GM21576 (cell line): ENCODE measurements at regions not wholly inside any gene's neighbourhood (a gene's known extent, or its start where the extent isn't known, plus 50 kb on each side); places are given as distances from the start of the nearest gene placed in this dataset.
"Not testable (repeated sequence)": the region's sequence is repeated elsewhere in the genome, so short reads cannot be mapped to it uniquely, and the experiment has no call there.

ENCODE experiments used
- ATAC-seq: cut with Tn5 transposase; IDR thresholded peaks from one replicate; pipeline ENCODE4 v1.9.1; 2021; ENCODE audit warnings: mild to moderate bottlenecking, moderate library complexity; ENCODE audit not compliant: unreplicated experiment

DNA sequence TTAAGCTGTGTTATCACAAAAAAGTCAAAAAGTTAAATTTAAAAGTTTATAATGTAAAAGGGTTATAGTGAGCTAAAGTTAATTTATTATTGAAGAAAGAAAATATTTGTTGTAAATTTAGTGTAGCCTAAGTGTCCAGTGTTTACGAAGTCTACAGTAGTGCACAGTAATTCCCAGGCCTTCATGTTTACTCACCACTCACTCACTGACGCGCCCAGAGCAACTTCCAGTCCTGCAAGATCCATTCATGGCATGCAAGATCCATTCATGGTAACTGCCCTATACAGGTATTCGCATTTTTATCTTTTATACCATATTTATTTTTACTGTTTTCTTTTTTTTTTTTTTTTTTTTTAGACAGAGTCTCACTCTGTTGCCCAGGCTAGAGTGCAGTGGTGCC is 69.5 kb downstream of the TPRA1 start:
- ATAC-seq = no peak

GRCh38 chr3:127518456-127519081 is 72.0 kb downstream of the TPRA1 start:
- no peak for ATAC-seq

DNA sequence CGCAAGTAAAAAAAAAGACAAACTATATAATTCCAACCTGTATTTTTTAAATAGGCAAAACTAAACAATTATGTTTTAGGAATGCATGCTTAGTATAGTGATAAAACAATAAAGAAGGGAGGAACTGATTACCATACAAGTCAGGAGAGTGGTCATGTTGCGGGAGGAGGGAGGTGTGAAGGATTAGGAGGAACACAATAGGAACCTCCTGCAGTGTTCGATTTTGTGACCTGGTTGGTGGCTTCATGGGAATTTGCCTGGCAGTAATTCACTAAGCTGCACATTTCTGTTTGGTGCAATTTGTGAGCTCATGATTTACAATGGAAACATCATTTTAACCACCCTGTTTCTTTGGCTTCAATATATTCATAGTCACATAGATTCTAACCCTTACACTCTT is 78.3 kb downstream of the TPRA1 start:
- ATAC-seq = no peak

- no peak for ATAC-seq
Observed at GRCh38 chr3:127501177-127501576, 89.4 kb downstream of the TPRA1 start.

GRCh38 chr3:127497676-127498075 is 92.9 kb downstream of the TPRA1 start:
- ATAC-seq = no peak

GRCh38 chr3:127497166-127497565 is 93.4 kb downstream of the TPRA1 start:
- no peak for ATAC-seq

DNA sequence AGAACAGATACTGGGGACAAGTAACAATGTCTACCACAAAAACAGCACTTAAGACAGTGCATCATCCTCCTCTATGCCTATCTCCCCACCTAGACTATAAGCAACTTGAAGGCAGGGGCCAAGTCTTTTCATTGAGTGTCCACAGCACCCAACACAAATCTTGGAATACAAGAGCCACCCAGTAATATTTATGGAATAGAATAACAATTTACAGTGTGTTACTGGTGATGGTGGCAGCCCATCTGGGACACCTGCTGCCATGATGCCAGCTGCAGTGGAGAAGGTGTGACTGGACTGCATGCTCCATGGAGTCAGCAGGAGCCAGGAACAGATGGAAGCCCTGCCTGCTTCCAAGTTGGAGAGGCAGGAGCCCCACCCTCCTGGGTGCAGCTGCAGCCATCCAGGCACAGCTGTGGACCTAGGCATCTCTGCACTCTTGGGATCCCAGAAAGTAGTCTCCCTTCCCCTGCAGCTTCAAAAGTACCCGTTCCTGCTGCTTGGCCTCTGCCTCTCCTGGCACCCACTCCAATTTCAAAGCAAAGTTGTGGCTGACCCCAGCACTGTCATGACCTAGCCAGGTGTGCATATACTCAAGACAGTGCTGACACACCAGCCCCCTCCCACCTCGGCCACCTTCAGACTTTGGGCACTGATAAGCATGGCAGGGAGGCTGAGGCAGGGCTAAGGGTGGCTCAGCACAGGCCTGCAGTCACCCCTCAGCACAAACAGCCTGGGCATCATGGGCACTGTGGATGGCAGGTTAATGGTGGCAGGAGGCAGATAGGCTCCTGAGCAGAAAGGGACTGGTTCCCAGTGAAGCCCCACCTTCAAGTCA is 94.5 kb downstream of the TPRA1 start:
- no peak for ATAC-seq

GRCh38 chr3:127493924-127494646 is 96.4 kb downstream of the TPRA1 start:
- ATAC-seq = no peak

GRCh38 chr3:127492426-127492825 is 98.1 kb downstream of the TPRA1 start:
- ATAC-seq = no peak

- no peak for ATAC-seq
Observed at GRCh38 chr3:127491909-127492308, 98.6 kb downstream of the TPRA1 start.

- no peak for ATAC-seq
Observed at GRCh38 chr3:127491323-127491722, 99.2 kb downstream of the TPRA1 start.

DNA sequence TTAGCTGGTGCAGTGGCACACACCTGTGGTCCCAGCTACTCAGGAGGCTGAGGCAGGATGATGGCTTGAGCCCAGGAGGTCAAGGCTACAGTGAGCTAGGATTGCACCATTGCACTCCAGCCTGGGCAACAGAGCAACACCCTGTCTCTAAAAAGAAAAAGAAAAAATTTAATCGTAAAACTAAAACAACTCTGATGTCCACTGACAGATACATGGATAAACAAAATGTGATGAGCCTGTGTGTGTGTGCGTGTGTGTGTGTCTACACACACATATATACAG is 99.6 kb downstream of the TPRA1 start:
- ATAC-seq = not testable (repeated sequence)

DNA sequence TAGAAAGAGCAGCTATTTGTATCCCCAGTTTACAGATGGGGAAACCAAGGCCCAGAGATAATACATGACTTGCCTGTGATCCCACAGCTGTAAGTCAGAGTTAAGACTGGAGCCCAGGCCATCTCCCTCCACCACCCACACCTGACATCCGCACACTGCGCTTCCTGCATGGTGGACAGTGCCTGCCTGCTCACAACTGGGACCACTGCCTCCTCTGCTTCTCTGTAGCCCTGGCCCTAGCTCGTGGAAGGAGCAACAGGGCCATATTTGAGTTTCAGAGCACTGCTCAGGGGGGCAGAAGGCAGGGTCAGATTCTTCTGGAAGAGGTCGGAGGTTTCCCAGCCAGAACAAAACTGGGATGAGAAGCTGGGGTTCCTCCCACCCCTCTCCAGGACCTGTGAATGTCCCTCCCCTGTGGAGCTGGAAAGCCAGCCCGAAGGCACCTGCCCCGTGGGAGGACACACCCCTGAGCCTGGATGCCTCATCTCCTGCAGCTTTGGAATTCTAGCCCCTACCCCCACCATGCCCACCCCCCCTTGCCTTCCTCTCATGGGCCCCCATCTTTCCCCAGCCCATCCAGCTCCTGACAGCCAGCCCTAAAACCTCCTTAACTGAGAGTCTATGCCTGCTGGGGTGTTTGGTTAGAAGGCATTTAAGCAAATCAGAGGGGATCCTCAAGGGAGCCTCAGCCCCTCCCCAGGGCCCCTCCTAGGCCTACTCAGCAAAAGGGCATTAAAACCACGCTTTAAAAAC is 100.1 kb downstream of the TPRA1 start:
- ATAC-seq = no peak

DNA sequence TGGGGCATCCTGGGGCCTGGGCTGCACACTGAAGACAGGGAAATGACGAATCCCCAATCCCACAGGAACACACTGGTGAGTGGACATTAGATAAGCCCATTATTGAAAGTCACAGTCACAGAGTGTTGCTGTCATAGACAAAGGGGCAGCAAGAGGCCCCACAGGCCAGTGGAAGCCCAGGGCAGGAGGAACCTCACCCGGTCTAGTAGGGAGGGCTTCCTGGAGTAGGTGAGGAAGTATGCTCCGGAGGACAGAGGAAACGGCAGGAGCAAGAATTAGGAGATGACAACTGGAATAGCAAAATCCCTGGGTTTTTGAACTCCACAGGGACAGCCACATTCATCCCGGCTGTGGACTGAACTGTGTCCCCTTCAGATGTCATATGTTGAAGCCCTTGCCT is 101.2 kb downstream of the TPRA1 start:
- no peak for ATAC-seq

DNA sequence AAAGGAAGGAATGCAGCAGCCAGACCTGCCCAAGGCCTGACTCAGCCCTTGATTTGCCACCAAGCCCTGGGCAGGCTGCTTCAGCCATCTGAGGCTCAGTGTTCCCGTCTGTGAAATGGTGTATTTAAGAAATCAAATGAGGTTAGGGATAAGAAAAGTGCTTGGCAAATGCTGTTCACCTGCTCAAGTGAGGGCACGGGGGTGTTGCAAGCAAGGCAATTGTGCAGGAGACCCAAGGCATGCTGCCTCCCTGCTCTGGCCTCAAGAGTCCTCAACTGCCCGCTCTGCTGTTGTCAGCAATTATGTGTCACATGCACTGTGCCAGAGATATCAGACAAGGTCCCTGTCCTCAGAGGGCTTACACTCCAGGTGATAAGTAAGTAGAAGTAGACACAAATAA is 101.8 kb downstream of the TPRA1 start:
- no peak for ATAC-seq

DNA sequence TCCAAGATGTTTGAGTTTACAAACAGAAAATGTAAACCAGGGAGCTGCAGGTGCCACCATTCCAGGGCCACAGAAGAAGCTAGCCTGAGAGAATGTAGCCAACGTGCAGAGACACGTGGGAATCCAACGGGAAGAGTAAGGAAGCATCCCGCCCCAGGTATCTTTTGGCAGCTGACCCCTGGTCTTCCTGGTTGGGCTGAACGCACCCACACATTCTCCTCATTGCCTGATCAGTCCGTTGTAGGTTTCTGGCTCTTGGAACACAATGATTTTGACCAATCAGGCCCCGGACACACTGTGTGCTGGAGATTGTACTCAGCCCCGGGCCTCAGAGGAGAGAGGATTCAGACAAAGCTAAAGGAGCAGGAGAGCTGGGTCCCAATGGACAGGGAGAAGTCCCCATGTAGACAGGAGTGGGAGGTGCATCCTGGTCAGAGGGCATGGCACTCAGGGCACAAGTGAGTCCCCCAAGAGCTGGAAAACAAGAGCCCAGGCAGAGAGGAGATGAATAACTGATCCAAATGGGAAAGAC is 102.3 kb downstream of the TPRA1 start:
- no peak for ATAC-seq

- ATAC-seq = no peak
Observed at GRCh38 chr3:127487196-127487595, 103.3 kb downstream of the TPRA1 start.

DNA sequence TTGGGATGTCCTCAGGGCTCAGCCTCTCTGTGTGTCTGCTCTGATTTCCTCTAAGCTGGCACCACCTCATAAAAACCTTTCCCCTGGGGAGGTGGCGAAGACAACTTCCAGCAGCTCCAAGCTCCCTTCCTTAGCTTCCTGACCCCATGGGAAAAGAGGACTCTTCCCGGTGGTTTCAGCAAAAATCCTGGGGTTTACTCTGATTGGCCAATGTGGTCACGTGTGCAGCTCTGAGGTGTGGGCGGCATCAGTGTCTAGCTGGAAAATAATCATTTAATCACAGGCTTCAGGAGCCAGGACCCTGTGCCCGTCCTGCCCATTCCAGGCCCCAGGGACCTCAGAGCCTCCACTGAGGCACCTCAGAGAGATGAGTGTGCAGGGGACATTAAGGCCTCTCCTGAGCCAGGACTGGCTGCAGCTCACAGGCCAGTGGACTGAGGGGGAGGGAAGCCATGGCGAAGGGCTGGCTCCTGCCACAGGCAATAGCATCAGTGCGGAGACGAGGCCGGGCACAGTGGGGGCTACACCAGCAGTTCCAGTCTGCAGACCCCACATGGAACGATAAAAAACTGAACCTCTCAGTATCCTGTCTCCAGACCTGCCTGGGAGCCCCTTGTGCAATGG is 104.1 kb downstream of the TPRA1 start:
- no peak for ATAC-seq

- no peak for ATAC-seq
Observed at GRCh38 chr3:127485396-127486170, 105.0 kb downstream of the TPRA1 start.
